PC-9 (cell line): ENCODE measurements at regions not wholly inside any gene's neighbourhood (a gene's known extent, or its start where the extent isn't known, plus 50 kb on each side); places are given as distances from the start of the nearest gene placed in this dataset.

Experiments
- EZH2 ChIP-seq: fragments of 200-600 bp; sonication (generic); IDR thresholded peaks from 2 replicates; pipeline ENCODE4 v1.8.0; 2017; ENCODE audit warnings: antibody characterized with exemption, low read depth
- TF ChIP-seq, protein P1 (sequence below): fragments of 200-600 bp; sonication (generic); conservative IDR thresholded peaks from 2 replicates; pipeline ENCODE4 v1.6.1; 2017; ENCODE audit warnings: mixed run types, antibody characterized with exemption, mild to moderate bottlenecking, moderate library complexity

DNA sequence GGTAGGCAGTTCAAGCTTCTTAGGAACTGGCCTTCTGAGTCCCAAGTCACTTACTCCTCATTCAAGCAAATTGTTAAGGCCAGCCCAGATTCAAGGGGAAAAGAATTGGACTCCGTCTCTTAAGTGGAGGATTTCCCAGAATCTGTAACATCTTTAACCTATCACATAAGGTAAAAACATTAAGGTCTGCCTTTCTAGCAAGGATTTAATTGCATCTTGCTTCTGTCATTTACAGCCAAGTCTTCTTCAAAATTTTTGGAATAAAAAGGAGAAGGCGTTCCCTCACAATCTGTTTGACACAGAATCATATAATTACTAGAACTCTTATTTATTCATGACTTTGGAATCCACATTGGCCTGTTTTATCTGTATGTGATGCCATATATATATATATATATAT, 56.5 kb upstream of the ADORA2B start:
- TF ChIP-seq, protein P1, sequence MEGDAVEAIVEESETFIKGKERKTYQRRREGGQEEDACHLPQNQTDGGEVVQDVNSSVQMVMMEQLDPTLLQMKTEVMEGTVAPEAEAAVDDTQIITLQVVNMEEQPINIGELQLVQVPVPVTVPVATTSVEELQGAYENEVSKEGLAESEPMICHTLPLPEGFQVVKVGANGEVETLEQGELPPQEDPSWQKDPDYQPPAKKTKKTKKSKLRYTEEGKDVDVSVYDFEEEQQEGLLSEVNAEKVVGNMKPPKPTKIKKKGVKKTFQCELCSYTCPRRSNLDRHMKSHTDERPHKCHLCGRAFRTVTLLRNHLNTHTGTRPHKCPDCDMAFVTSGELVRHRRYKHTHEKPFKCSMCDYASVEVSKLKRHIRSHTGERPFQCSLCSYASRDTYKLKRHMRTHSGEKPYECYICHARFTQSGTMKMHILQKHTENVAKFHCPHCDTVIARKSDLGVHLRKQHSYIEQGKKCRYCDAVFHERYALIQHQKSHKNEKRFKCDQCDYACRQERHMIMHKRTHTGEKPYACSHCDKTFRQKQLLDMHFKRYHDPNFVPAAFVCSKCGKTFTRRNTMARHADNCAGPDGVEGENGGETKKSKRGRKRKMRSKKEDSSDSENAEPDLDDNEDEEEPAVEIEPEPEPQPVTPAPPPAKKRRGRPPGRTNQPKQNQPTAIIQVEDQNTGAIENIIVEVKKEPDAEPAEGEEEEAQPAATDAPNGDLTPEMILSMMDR = no peak
- no peak for TF ChIP-seq EZH2
